Right ventricle myocardium inferior (tissue), 1 donor: ENCODE measurements at regions not wholly inside any gene's neighbourhood (a gene's known extent, or its start where the extent isn't known, plus 50 kb on each side); places are given as distances from the start of the nearest gene placed in this dataset.

Source experiments
- ATAC-seq: fragments of 200-7000 bp; cut with Tn5 transposase; one replicate; pipeline ENCODE4 v1.9.1; 2020; ENCODE audit warnings: mild to moderate bottlenecking, moderate library complexity
- DNase-seq: peaks from one replicate; pipeline ENCODE4 v3.0.0; 2021; ENCODE audit errors: missing footprints
- intact Hi-C: fragments of 100-400 bp; cut with DNase I; formaldehyde crosslinking; loops from one replicate; pipeline ENCODE4 v1.11.0; 2022
- donor health status: DM: no; HTN: yes; CAD: no; lungs with severe emphysema.

GRCh38 chr2:3102922-3103569, 274.6 kb downstream of the EIPR1 start:
- intact Hi-C loops = no loop called here
- no peak for ATAC-seq
- DNase-seq = no peak

- ATAC-seq = no peak
- DNase-seq = no peak
- intact Hi-C loops = no loop called here
Observed at GRCh38 chr2:3102081-3102921, 275.3 kb downstream of the EIPR1 start.

GRCh38 chr2:3101016-3101942, 276.3 kb downstream of the EIPR1 start:
- intact Hi-C loops = no loop called here
- ATAC-seq = no peak
- DNase-seq = no peak

GRCh38 chr2:3100386-3100785, 277.2 kb downstream of the EIPR1 start:
- intact Hi-C loops = no loop called here
- DNase-seq = no peak
- ATAC-seq = no peak

GRCh38 chr2:3099860-3100234, 277.8 kb downstream of the EIPR1 start:
- DNase-seq (no peak), ATAC-seq (no peak)
- intact Hi-C loops = no loop called here

- no peak for ATAC-seq
- intact Hi-C loops = no loop called here
- DNase-seq = no peak
Observed at GRCh38 chr2:3099145-3099859, 278.3 kb downstream of the EIPR1 start.

- ATAC-seq = no peak
- intact Hi-C loops = no loop called here
- no peak for DNase-seq
Observed at GRCh38 chr2:3098231-3098630, 279.4 kb downstream of the EIPR1 start.

GRCh38 chr2:3097804-3098203, 279.8 kb downstream of the EIPR1 start:
- intact Hi-C loops = no loop called here
- no peak for ATAC-seq
- no peak for DNase-seq

GRCh38 chr2:3094999-3095958, 282.3 kb downstream of the EIPR1 start:
- no peak for ATAC-seq
- DNase-seq = no peak
- intact Hi-C loops = no loop called here

GRCh38 chr2:3094318-3094717, 283.3 kb downstream of the EIPR1 start:
- no peak for ATAC-seq
- intact Hi-C loops = no loop called here
- DNase-seq = no peak

GRCh38 chr2:3091696-3092095, 285.9 kb downstream of the EIPR1 start:
- DNase-seq (no peak), ATAC-seq (no peak)
- intact Hi-C loops = no loop called here

GRCh38 chr2:3082705-3083104, 294.9 kb downstream of the EIPR1 start:
- intact Hi-C loops = no loop called here
- ATAC-seq = no peak
- DNase-seq = no peak

GRCh38 chr2:3079959-3080948, 297.4 kb downstream of the EIPR1 start:
- no peak for ATAC-seq
- no peak for DNase-seq
- intact Hi-C loops = no loop called here

- intact Hi-C loops = no loop called here
- DNase-seq (no peak), ATAC-seq (no peak)
Observed at GRCh38 chr2:3079466-3079865, 298.2 kb downstream of the EIPR1 start.

- ATAC-seq (no peak), DNase-seq (no peak)
- intact Hi-C loops = no loop called here
Observed at GRCh38 chr2:3078684-3079083, 298.9 kb downstream of the EIPR1 start.

- ATAC-seq = no peak
- DNase-seq = no peak
- intact Hi-C loops = no loop called here
Observed at GRCh38 chr2:3076848-3077642, 300.6 kb downstream of the EIPR1 start.
